OCI-LY3 (cell line): ENCODE measurements at regions not wholly inside any gene's neighbourhood (a gene's known extent, or its start where the extent isn't known, plus 50 kb on each side); places are given as distances from the start of the nearest gene placed in this dataset.
A peak's percentile ranks its signal among the peaks of the same experiment; 100 is the strongest.

ENCODE experiments used
- H2AFZ ChIP-seq: fragments of 200-600, 300-600 bp; shearing (Covaris generic); 2 replicates; pipeline ENCODE4 v1.6.0; 2014; ENCODE audit warnings: antibody characterized with exemption, low read depth, low read length
- H3K27ac ChIP-seq: fragments of 200-600, 300-600 bp; sonication (generic); 2 replicates; pipeline ENCODE4 v1.5.1; 2014; ENCODE audit warnings: mild to moderate bottlenecking, low read length, moderate library complexity, mixed read lengths
- H3K27me3 ChIP-seq: fragments of 200-600, 300-600 bp; sonication (generic); 2 replicates; pipeline ENCODE4 v1.6.1; 2014; ENCODE audit warnings: low read depth, low read length, mixed read lengths
- H3K36me3 ChIP-seq: fragments of 200-600, 300-600 bp; sonication (generic); replicated peaks from 2 replicates; pipeline ENCODE3; 2014; ENCODE audit warnings: low read depth, low read length, mixed read lengths
- H3K4me1 ChIP-seq: fragments of 300-600, 200-600 bp; sonication (generic); 2 replicates; pipeline ENCODE4 v1.6.1; 2014; ENCODE audit warnings: low read length, mixed read lengths
- H3K4me2 ChIP-seq: fragments of 200-600, 300-600 bp; sonication (generic); 2 replicates; pipeline ENCODE4 v1.6.1; 2014; ENCODE audit warnings: low read length, mixed read lengths
- H3K4me3 ChIP-seq: fragments of 300-600, 200-600 bp; sonication (generic); 2 replicates; pipeline ENCODE4 v1.5.1; 2014; ENCODE audit warnings: antibody characterized with exemption, mild to moderate bottlenecking, low read length, moderate library complexity
- H3K79me2 ChIP-seq: fragments of 300-600, 200-600 bp; shearing (Covaris generic); 2 replicates; pipeline ENCODE4 v1.6.1; 2014; ENCODE audit warnings: mild to moderate bottlenecking, low read length, mixed read lengths
- H3K9ac ChIP-seq: fragments of 300-600, 200-600 bp; shearing (Covaris generic); 2 replicates; pipeline ENCODE4 v1.6.0; 2014; ENCODE audit warnings: mild to moderate bottlenecking, low read length, moderate library complexity
- H3K9me3 ChIP-seq: fragments of 200-600, 300-600 bp; shearing (Covaris generic); 2 replicates; pipeline ENCODE4 v1.6.1; 2014; ENCODE audit warnings: low read length, mixed read lengths; ENCODE audit not compliant: insufficient read depth
- H4K20me1 ChIP-seq: fragments of 200-600, 300-600 bp; sonication (generic); 2 replicates; pipeline ENCODE4 v1.6.1; 2016; ENCODE audit warnings: low read length, mixed read lengths; ENCODE audit not compliant: insufficient read depth
- CTCF ChIP-seq: fragments of 200-600, 300-600 bp; sonication (generic); IDR thresholded peaks from 2 replicates; pipeline ENCODE4 v1.5.1; 2014; ENCODE audit warnings: antibody characterized with exemption, low read length, low read depth
- EZH2phosphoT487 ChIP-seq: fragments of 200-600 bp; shearing (Covaris generic); IDR thresholded peaks from 2 replicates; pipeline ENCODE4 v1.6.1; 2018; ENCODE audit warnings: antibody characterized with exemption, mixed run types, low read depth

- Histone ChIP-seq H3K4me3 (no peak overlapping the region), H3K9me3 (no peaks in the 10 kb centered on the region), H2AFZ (no peak overlapping the region), H3K79me2 (no peaks in the 10 kb centered on the region), H3K4me1 (no peaks in the 10 kb centered on the region), H3K36me3 (no peaks in the 10 kb centered on the region), H3K4me2 (no peak overlapping the region), H3K27me3 (no peaks in the 10 kb centered on the region), H4K20me1 (no peaks in the 10 kb centered on the region), H3K27ac (no peak overlapping the region), H3K9ac (no peak overlapping the region)
- TF ChIP-seq EZH2phosphoT487 (no peak), CTCF (no peak)
Measured at GRCh38 chr4:177785000-177785399, 342.8 kb upstream of the AGA start.

- H3K79me2 ChIP-seq, result no peaks in the 10 kb centered on the region
- TF ChIP-seq EZH2phosphoT487 (no peak), CTCF (no peak)
- no peaks in the 10 kb centered on the region for H3K36me3 ChIP-seq
- H3K9ac ChIP-seq, result no peak overlapping the region
- H2AFZ ChIP-seq, result no peak overlapping the region
- H3K4me2 ChIP-seq, result no peak overlapping the region
- no peaks in the 10 kb centered on the region for H4K20me1 ChIP-seq
- H3K27ac ChIP-seq, result no peak overlapping the region
- no peak overlapping the region for H3K4me3 ChIP-seq
- H3K4me1 ChIP-seq, result no peaks in the 10 kb centered on the region
- H3K9me3 ChIP-seq, result no peaks in the 10 kb centered on the region
- H3K27me3 ChIP-seq, result no peaks in the 10 kb centered on the region
Measured at GRCh38 chr4:177789610-177790009, 347.4 kb upstream of the AGA start.

- H3K27ac ChIP-seq, result no peak overlapping the region
- H3K4me1 ChIP-seq, result no peaks in the 10 kb centered on the region
- no peaks in the 10 kb centered on the region for H3K9me3 ChIP-seq
- H3K9ac ChIP-seq, result no peak overlapping the region
- no peak for TF ChIP-seq EZH2phosphoT487
- no peak overlapping the region for H3K4me3 ChIP-seq
- no peaks in the 10 kb centered on the region for H4K20me1 ChIP-seq
- no peak overlapping the region for H3K4me2 ChIP-seq
- no peaks in the 10 kb centered on the region for H3K27me3 ChIP-seq
- no peak overlapping the region for H2AFZ ChIP-seq
- H3K36me3 ChIP-seq, result no peaks in the 10 kb centered on the region
- H3K79me2 ChIP-seq, result no peaks in the 10 kb centered on the region
Measured at GRCh38 chr4:177791188-177791587, 349.0 kb upstream of the AGA start.

- Histone ChIP-seq H3K27me3 (no peaks in the 10 kb centered on the region), H3K9me3 (no peaks in the 10 kb centered on the region), H4K20me1 (no peaks in the 10 kb centered on the region), H2AFZ (0 out of 2 replicates have a peak overlapping the region, but pooled peaks have one; percentile 15), H3K27ac (no peak overlapping the region), H3K79me2 (no peaks in the 10 kb centered on the region), H3K9ac (no peak overlapping the region), H3K4me2 (no peak overlapping the region), H3K4me1 (no peaks in the 10 kb centered on the region), H3K36me3 (no peaks in the 10 kb centered on the region), H3K4me3 (no peak overlapping the region)
- TF ChIP-seq EZH2phosphoT487 (no peak), CTCF (no peak)
Measured at GRCh38 chr4:177796841-177797240, 354.6 kb upstream of the AGA start.

GRCh38 chr4:177798161-177798560 is 355.9 kb upstream of the AGA start:
- H3K9ac ChIP-seq, result no peak overlapping the region
- no peak overlapping the region for H3K27ac ChIP-seq
- H3K4me2 ChIP-seq, result no peak overlapping the region
- TF ChIP-seq CTCF (no peak), EZH2phosphoT487 (no peak)
- H3K79me2 ChIP-seq, result no peaks in the 10 kb centered on the region
- no peak overlapping the region for H2AFZ ChIP-seq
- H3K4me1 ChIP-seq, result no peaks in the 10 kb centered on the region
- no peaks in the 10 kb centered on the region for H3K36me3 ChIP-seq
- no peaks in the 10 kb centered on the region for H3K9me3 ChIP-seq
- H3K27me3 ChIP-seq, result no peaks in the 10 kb centered on the region
- H3K4me3 ChIP-seq, result no peak overlapping the region
- H4K20me1 ChIP-seq, result no peaks in the 10 kb centered on the region
